Vagina (tissue), 2 donors: ENCODE measurements at regions not wholly inside any gene's neighbourhood (a gene's known extent, or its start where the extent isn't known, plus 50 kb on each side); places are given as distances from the start of the nearest gene placed in this dataset.
"Not testable (repeated sequence)": the region's sequence is repeated elsewhere in the genome, so short reads cannot be mapped to it uniquely, and the experiment has no call there.

Source experiments
- DNase-seq, 2 donors: peaks; one replicate each; pipeline ENCODE4 v3.0.0-alpha.2; 2017; ENCODE audit errors: extremely low spot score in 2 of 2
- H3K27ac ChIP-seq: fragments of 200-600 bp; sonication (generic); one replicate; pipeline ENCODE4 v1.5.1; 2019
- H3K27me3 ChIP-seq: fragments of 200-600 bp; sonication (generic); one replicate; pipeline ENCODE4 v1.5.1; 2019
- H3K36me3 ChIP-seq, 2 donors: fragments of 200-600 bp; sonication (generic); one replicate each; pipeline ENCODE4 v1.5.1; 2017 to 2019
- H3K4me1 ChIP-seq: fragments of 200-600 bp; sonication (generic); one replicate; pipeline ENCODE4 v1.5.1; 2019
- H3K4me3 ChIP-seq, 2 donors: fragments of 200-600 bp; sonication (generic); 1 replicate in 1 of 2; 2 replicates in 1 of 2; pipeline ENCODE4 v1.5.1; 2016 to 2019
- H3K9me3 ChIP-seq: fragments of 200-600 bp; sonication (generic); one replicate; pipeline ENCODE4 v1.5.1; 2019
- CTCF ChIP-seq, 3 experiments: fragments of 450-650 bp in 2 of 3; fragments of 200-600 bp in 1 of 3; sonication (generic) in 1 of 3; IDR thresholded peaks; one replicate each; pipeline ENCODE4 v1.5.1; 2017 to 2019; ENCODE audit warnings: antibody characterized with exemption in 3 of 3, mild to moderate bottlenecking in 2 of 3, moderate library complexity in 2 of 3
- POLR2A ChIP-seq, 2 donors: fragments of 450-650 bp; IDR thresholded peaks; one replicate each; pipeline ENCODE4 v1.6.1; 2017; ENCODE audit warnings: antibody characterized with exemption in 2 of 2, mild to moderate bottlenecking in 2 of 2, moderate library complexity in 2 of 2
- POLR2AphosphoS5 ChIP-seq, 2 donors: sonication (generic); formaldehyde crosslinking; IDR thresholded peaks; one replicate each; pipeline ENCODE4 v1.9.0; 2017; ENCODE audit warnings: antibody characterized with exemption in 2 of 2, mild to moderate bottlenecking in 2 of 2, low read depth in 1 of 2; ENCODE audit not compliant: insufficient read depth in 1 of 2
- intact Hi-C: fragments of 100-400 bp; cut with DNase I; formaldehyde crosslinking; loops from one replicate; pipeline ENCODE4 v1.15.1; 2023

GRCh38 chr1:90291431-90292216 lies 296.7 kb downstream of the ZNF326 start:
- intact Hi-C loops = no loop called here
- DNase-seq = no peak
- Histone ChIP-seq H3K4me1 (no peaks in the 10 kb centered on the region), H3K27ac (no peak overlapping the region), H3K27me3 (no peaks in the 10 kb centered on the region), H3K4me3 (no peak overlapping the region), H3K36me3 (no peaks in the 10 kb centered on the region), H3K9me3 (no peaks in the 10 kb centered on the region)
- TF ChIP-seq POLR2AphosphoS5 (IDR thresholded peaks at IDR 0.05; ENCODE audit: insufficient read depth in 1 of 2, low read depth in 1 of 2) = no peak
- no peak for TF ChIP-seq POLR2A (IDR thresholded peaks at IDR 0.05)
- no peak for TF ChIP-seq CTCF (IDR thresholded peaks at IDR 0.05)

GRCh38 chr1:90282811-90283210 lies 287.9 kb downstream of the ZNF326 start:
- DNase-seq = no peak
- intact Hi-C loops = no loop called here
- no peaks in the 10 kb centered on the region for H3K9me3 ChIP-seq
- no peak overlapping the region for H3K27ac ChIP-seq
- H3K27me3 ChIP-seq = no peaks in the 10 kb centered on the region
- no peak overlapping the region for H3K4me3 ChIP-seq
- no peaks in the 10 kb centered on the region for H3K36me3 ChIP-seq
- TF ChIP-seq POLR2A (IDR thresholded peaks at IDR 0.05) (no peak), POLR2AphosphoS5 (IDR thresholded peaks at IDR 0.05; ENCODE audit: insufficient read depth in 1 of 2, low read depth in 1 of 2) (no peak), CTCF (IDR thresholded peaks at IDR 0.05) (no peak)
- no peaks in the 10 kb centered on the region for H3K4me1 ChIP-seq

- H3K9me3 ChIP-seq = not testable (repeated sequence)
These were observed 287.0 kb downstream of the ZNF326 start for GRCh38 chr1:90281886-90282285.

GRCh38 chr1:90277270-90277669 lies 282.4 kb downstream of the ZNF326 start:
- no peak for DNase-seq
- no peaks in the 10 kb centered on the region for H3K9me3 ChIP-seq
- no peaks in the 10 kb centered on the region for H3K27me3 ChIP-seq
- intact Hi-C loops = no loop called here
- TF ChIP-seq POLR2AphosphoS5 (IDR thresholded peaks at IDR 0.05; ENCODE audit: insufficient read depth in 1 of 2, low read depth in 1 of 2) (no peak), POLR2A (IDR thresholded peaks at IDR 0.05) (no peak), CTCF (IDR thresholded peaks at IDR 0.05) (no peak)
- H3K4me1 ChIP-seq = no peaks in the 10 kb centered on the region
- no peak overlapping the region for H3K27ac ChIP-seq
- no peaks in the 10 kb centered on the region for H3K36me3 ChIP-seq
- no peak overlapping the region for H3K4me3 ChIP-seq

More at GRCh38 chr1:90281886-90282285, 287.0 kb downstream of the ZNF326 start:
- intact Hi-C loops, H3K27me3 ChIP-seq, DNase-seq, H3K4me1 ChIP-seq, H3K27ac ChIP-seq, H3K4me3 ChIP-seq, H3K36me3 ChIP-seq: not testable (repeated sequence)

- Histone ChIP-seq H3K27me3 (no peaks in the 10 kb centered on the region), H3K4me1 (no peaks in the 10 kb centered on the region), H3K36me3 (no peaks in the 10 kb centered on the region), H3K27ac (no peak overlapping the region), H3K9me3 (no peaks in the 10 kb centered on the region), H3K4me3 (no peak overlapping the region)
- DNase-seq = no peak
- intact Hi-C loops = no loop called here
- TF ChIP-seq CTCF (IDR thresholded peaks at IDR 0.05) (no peak), POLR2AphosphoS5 (IDR thresholded peaks at IDR 0.05; ENCODE audit: insufficient read depth in 1 of 2, low read depth in 1 of 2) (no peak), POLR2A (IDR thresholded peaks at IDR 0.05) (no peak)
These were observed 279.5 kb downstream of the ZNF326 start for GRCh38 chr1:90274376-90274775.
